ENCODE measurements at regions not wholly inside any gene's neighbourhood (a gene's known extent, or its start where the extent isn't known, plus 50 kb on each side); places are given as distances from the start of the nearest gene placed in this dataset.

DNA sequence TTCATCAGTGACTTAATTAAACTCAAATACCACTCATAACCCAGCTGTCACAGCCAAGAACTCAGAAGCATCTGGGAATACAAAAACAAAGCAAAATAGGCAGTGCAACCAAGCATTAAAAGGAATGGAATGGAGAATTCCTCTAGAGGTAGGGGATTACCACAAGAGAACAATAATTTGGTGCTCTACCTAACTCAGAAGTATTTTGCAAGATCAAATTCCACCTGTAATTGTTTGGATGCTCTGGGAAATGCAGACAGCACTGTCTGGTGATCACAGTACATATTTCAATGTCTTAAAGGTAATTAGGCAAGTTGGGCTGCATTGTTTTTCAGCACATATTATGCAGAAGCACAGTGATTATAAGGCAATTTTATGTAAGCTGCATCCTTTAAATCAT lies 547.5 kb downstream of the TRAM1L1 start:
- TF ChIP-seq CTCF (IDR thresholded peaks at IDR 0.05) (no peak), POLR2A (IDR thresholded peaks at IDR 0.05) (no peak)
